ENCODE measurements at regions not wholly inside any gene's neighbourhood (a gene's known extent, or its start where the extent isn't known, plus 50 kb on each side); places are given as distances from the start of the nearest gene placed in this dataset.
A peak's percentile ranks its signal among the peaks of the same experiment; 100 is the strongest.
"Not testable (repeated sequence)": the region's sequence is repeated elsewhere in the genome, so short reads cannot be mapped to it uniquely, and the experiment has no call there.

DNA sequence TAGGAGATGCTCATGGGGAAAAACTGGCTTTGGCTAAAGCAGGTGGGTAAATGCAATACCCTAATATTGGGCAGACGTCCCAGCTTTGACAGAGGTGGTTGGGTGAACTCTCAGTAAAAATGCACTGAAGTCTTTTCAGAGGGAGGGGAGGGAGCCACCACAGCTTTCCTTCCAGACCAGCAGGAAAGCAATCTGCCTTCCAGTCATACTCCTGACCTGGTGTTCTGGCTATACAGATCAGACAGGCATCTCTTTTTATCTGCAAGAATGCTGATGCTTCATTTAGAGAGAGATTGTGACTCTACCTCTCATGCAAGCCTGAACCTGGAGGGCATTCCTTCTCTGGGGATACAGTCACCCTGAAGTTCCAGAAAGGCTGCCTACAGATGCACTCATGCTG, 52.6 kb upstream of the ICA1 start:
- DNase-seq = no peak

DNA sequence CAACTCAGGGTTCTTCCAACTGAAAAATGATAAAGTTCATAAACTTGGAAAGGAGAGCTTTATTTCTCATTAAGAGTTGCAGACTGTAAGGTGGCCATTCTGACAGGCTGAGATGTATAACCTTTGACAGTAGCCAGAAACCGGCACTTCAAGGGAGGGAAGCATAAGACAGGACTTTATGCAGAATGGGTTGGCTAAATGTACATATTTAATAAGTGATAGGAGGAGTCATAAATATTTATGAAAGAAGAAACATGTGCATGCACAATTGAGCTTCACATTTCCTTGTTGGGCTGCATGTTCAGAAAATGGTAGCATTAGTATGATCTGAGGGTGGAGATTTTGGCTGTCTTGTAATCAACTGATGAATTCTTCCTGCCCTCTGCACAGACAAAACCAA, 57.1 kb upstream of the ICA1 start:
- no peak for DNase-seq

DNA sequence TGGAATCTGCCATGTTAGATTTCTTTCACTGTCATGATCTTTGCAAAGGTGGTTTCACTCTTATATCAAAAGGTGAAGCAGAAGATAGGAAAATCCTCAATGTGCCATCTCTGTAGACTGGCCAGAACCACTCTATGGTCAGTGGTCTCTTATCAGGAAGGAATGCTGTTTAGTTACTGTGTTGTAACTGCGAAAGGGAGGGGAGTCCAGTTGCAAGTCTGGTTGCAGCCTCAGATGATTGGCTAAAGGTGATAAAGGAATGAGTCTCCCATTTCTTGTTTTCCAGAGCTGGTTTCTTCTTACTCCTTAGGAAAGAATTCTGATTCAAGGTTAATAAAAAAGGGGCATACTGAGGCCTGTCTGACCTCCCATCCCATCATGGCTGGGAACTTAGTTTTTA, 58.2 kb upstream of the ICA1 start:
- no peak for DNase-seq

DNA sequence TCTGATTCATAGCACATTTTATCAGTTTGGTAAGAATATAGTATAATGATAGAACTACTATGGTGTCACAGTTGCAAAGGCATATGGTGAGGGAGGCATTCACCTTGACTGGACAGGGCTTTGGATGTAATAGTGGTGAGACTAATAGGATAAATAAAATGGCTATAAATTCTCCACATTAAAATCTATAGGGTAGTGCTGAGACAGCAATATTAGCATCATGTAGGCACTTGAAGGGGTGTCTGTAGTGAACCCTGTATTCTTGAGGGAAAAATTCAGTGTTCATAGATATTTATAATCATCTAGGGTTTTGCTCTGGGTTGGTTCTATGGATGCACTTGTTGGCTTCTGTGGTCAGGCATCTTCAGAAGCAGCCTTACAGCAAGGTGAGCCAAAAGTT, 59.3 kb upstream of the ICA1 start:
- DNase-seq = no peak

DNA sequence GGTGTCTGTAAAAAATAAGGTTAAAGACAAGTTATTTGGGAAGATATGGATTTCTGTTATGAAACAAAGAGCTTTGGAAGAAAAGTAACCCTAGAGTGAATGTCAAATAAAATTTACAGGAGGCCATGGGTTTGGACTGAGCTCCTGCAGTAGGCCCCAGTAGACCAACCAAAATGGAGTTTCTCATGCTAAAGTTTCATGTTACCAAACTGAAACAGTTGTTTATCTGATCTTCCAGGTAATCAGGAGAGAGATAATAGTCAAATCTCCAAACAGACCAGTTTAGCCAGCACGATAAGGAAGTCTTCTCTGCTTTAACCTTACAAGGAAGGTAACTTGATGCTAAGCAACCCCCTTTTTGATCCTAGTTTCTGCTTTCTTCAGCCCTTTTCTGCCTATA, 60.7 kb upstream of the ICA1 start:
- no peak for DNase-seq

DNA sequence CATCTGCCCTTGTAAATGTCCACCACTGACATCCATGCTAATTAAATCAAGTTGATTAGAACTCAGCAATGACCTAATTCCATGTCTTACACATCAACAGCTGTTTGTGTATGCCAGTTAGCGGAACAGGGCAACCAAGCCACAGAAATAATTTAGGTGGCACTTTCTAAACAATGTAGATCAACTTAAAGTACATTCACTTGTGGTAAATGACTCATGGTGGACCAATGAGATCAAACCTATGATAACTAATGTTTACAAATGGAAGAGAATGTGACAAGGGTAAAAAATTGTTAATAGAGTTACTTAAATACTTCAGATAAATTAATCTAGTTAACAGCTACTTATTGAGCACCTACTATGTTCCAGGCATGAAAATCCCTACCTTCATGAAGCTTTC, 63.1 kb upstream of the ICA1 start:
- peak in 1 of 5 experiments; percentile 24 for DNase-seq

DNA sequence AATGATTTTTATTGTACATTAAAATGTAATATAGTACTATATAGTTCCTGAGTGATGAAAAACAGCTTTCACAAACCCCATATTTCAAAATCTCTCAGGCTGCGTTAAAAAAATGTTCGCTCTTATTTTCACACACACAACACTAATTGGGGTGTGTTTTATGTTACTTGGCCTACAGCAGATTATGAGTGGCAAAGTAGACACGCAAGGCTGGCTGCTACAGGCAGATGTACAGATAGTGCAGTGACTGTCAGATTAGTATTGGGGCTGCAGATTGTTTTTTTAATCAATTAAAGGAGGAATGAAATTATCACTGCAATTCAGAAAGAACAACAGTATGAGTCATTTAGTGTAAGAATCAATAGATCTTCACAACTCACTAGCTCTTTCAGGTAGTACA, 65.2 kb upstream of the ICA1 start:
- no peak for DNase-seq

DNA sequence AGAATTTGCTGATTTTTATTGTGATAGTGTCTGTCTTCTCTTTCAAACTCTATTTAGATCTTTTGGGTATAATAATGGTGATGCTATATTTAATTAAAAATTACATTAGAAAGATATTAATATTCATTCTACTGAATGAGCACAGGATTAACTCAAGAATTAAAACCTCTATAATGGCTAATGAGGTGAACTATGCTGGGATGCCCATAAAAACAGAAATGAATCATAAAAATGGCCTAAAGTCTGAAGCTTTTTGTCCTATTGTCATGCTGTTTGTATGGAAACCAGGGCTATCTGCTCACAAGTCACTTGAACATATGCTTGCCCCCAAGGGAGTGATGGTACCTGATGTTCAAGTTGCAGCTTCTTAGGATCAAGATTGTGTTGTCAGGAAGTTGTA, 76.2 kb upstream of the ICA1 start:
- no peak for DNase-seq

DNA sequence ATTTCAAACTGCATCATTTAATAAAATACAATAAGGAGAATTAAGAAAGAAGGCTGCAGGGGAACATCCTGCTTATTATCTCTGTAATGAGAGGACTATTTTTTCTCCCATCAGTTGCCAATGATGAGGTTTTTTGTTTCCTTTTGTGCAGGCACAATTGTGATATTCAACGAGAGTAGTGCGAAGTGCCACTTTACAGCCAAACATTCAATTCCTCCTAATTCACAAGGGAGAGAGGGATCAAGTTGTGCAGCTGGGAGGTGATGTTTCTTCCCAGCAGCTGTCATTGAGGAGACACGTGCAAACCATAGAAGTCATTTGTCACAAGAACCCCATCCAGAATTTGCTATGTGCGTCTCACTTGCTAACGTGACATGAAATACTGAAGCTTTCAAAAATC, 81.6 kb upstream of the ICA1 start:
- DNase-seq = no peak

DNA sequence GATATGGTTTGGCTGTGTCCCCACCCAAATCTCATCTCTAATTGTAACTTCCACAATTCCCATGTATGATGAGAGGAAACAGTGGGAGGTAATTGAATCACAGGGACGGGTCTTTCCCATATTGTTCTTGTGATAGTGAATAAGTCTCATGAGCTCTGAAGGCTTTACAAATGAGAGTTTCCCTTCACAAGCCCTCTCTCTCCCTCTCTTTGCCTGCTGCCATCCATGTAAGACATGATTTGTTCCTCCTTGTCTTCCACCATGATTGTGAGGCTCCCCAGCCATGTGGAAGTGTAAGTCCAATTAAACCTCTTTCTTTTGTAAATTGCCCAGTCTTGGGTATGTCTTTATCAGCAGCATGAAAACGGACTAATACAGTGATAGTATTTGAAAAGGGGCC, 85.4 kb upstream of the ICA1 start:
- not testable (repeated sequence) for DNase-seq

DNA sequence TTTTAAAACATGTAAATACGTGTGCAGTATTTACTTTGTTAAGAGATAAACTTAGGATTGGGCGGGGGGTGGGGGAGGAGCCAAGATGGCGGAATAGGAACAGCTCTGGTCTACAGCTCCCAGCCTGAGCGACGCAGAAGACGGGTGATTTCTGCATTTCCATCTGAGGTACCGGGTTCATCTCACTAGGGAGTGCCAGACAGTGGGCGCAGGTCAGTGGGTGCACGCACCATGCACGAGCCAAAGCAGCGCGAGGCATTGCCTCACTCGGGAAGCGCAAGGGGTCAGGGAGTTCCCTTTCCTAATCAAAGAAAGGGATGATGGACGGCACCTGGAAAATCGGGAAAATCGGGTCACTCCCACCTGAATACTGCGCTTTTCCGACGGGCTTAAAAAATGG, 81.8 kb upstream of the NXPH1 start:
- not testable (repeated sequence) for DNase-seq

DNA sequence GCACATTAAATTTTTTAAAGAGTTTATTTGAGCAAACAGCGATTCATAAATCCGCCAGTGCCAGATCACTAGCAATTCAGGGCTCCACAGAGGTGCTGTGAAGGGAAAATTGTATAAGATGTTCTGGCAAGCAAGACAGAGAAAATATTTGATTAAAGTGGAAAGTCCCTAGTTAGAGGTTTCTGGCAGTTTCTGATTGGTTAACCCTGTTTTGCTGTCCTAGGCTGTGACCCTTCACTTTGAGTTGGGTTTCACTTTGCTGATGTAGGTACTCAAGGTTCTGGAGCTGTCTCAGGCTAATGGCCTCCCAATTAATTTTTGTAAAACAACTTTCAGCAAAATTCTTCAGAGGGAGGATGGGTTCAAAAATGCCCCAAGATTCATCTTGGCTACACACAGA, 79.4 kb upstream of the NXPH1 start:
- no peak for DNase-seq

DNA sequence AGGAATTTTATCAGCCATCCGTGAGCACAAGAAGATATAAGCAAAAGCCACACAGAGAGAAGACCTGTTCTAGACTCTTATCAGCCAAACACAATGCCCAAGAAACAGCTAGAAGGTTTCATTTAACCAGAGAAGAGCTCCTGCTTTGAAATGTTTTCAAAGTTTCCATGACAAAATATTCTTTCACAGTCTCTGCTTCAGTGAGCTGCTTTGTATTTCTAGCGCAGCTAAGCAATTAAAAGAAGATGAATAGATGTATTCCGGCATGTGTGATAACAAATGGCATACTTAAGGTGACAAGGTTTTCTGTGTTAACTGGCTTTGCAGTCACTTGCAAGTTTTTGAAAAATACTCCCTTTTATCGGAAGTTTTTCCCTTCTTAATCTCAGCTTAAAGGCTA, 78.9 kb upstream of the NXPH1 start:
- no peak for DNase-seq

DNA sequence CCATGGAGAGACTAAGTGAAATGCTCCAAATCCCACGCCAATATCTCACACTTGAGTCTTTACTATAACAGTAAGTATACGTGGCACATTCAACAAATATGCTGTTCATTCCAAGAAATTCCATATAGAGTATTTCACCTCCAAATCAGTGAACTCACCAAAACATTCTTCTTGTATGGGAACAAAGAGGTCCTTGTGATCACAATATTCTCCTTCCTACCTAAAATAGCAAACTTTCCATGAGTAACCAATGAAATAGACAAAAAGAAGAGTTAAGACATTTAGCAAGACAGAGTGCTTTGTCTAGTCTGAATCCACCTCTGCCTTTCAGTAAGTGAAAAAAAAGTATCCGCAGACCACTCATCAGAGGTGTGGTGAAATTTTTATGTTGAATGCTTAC, 77.3 kb upstream of the NXPH1 start:
- no peak for DNase-seq

DNA sequence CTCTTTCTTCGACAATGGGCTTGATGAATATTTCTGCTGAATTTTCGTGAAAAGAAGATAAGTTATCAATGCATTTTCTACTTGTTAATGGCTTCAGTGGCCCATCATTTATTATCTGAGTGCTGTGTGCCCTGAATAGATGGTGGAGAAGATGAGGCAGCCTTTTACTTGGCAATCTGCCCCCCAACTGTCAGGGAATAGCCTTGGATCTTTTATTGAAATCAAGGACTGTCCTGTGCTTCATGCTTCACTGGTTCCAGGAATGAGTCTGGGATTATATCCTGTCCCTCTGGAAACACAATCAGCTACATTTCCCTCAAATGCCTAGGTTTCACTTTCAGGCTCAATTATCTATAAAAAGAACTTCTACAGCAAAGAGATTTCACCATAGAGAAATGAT, 75.9 kb upstream of the NXPH1 start:
- no peak for DNase-seq

DNA sequence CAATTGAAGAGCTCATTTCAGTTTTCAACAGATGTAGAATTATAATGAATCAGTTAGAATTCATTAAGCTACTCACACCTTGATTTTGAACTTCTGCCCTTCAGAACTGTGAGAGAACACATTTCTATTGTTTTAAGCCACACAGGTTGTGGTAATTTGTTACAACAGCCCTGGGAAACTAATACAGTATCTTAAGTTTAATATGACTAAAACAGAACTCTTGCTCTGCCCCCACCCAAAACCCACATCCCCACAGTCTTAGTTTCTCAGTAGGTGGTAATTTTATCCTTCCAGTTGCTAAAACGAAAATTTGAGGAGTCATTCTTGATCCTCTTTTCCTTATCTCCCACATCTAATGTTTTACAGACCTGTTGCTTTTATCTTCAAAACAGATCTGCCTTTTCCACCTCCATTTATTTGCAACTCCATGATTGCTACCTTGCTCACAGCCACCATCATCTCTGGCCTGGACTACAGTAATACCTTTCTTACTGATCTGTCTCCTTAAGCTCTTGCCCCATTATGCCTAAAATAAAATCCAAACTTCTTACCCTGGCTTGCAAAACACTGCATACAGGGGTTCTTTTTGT, 72.8 kb upstream of the NXPH1 start:
- DNase-seq = peak in 1 of 5 experiments; percentile 26

DNA sequence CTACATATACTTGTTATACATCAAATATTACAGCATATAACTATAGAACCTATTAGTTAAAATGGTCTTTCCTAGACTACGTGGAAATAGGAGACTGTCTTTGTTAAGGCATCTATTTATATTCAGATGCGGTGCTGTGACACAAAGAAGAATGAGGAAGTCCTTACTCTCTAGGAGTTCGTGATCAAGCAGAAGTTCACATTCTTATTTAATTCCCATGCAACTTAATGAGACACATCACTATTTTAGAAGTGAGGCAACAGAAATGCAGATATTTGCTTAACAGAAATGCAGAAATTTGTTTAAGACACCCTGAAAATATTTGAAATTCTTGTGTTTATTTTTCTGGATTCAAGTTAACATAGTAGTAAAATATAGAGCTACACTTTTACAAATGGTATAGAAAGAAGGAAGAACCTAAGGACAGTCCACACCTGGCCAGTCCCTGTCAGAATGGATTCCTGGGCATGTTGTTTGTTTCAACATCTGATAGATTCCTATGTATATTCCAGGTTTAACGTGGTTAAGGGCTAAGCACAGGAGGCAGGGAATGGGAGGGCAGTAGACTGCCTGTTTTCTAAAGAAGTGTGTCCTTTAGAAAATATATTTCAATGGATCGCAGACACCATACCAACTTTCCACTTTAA, 70.6 kb upstream of the NXPH1 start:
- no peak for DNase-seq

DNA sequence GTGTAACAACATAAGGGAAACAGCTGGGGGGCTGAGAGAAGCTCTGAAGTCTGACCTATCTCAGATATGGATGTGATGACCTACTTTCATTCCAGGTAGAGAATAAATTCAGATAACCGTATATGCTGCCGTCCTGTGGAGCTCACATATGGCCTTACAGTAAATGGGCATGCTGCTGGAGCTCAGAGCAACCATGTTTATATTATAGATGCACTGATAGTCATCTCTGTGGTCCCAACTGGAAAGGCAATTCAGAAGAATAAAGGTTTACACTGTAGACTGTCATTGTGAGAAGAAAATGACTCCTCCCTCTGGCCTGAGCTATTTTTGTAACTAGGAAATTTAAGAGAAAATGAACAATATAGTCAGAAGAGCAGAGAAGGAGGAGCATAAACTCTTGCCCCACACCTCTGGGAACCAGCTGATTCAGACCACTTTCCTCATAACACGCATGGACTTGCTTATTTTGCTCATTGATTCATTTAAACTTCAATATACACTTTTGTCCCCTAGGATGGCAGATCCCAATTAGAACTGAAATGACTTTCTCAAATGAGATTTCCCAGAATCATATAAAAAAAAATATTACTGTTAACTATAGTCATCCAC, 69.9 kb upstream of the NXPH1 start:
- no peak for DNase-seq

DNA sequence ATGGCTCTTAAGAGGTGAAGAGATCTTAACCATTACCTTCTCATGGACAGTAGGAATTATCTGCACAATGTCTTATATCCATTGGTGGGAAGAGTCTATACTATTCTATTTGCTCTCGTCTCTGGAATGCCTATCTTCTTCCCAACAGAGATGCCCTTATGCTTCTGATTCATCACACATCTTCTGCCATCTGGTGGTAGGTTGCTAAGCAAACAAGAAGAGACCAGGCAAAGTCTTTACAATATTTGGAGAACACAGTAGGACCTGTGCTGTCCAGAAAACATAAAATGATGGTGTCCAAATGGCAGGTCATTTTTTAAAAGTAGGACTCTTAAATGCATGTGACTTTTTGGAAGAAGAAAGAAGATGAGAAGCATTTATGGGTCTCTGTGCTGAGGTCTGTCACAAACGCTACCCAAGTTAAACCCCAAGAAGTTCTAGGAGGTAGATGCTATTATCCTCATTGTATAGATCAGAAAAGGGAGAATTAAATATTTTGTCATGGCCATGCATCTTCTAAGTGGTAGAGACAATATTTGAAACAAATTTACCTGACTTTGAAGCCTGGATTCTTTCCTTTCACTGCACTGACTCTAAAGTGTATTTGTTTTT, 67.8 kb upstream of the NXPH1 start:
- peak in 1 of 5 experiments; percentile 9 for DNase-seq

DNA sequence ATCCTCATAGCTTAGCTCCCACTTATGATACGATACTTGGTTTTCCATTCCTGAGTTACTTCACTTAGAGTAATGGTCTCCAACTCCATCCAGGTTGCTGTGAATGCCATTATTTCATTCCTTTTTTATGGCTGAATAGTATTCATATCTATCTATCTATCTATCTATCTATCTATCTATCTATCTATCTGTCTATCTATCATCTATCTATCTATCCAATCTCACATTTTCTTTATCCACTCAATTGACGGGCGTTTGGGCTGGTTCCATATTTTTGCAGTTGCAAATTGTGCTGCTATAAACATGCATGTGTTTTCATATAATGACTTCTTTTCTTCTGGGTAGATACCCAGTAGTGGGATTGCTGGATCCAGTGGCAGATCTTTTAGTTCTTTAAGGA, 65.4 kb upstream of the NXPH1 start:
- DNase-seq = not testable (repeated sequence)

DNA sequence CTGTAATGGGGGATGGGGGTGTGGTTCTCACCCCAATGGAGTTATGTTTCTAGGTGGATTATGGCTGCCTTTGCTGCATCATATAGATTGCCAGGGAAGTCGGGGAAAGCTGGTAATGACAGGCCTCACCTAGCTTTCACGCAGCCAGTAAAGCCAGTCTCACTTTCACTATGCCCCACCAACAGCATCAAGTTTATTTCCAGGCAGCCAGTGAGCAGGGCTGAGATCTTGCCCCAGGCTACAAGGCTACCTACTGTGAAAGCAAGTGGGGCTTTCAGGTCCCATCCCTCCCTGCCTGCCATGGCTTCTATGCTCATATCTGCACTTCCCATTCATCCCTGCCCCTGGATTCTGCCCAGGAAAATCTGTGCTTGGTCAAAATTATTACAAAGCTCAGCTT, 61.7 kb upstream of the NXPH1 start:
- no peak for DNase-seq

DNA sequence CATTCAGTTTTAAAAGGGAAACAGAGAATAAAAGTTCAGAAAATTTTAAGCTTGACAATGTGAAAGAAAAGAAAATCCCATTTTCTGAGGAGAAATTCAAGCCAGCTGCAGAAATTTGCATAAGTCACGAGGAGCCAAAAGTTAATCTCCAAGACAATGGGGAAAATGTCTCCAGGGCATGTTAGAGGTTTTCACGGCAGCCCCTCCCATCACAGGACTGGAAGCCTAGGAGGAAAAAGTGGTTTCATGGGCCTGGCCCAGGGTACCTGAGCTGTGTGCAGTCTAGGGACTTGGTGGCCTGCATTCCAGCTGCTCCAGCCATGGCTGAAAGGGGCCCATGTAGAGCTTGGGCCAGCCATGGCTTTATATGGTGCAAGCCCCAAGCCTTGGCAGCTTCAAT, 59.6 kb upstream of the NXPH1 start:
- no peak for DNase-seq

DNA sequence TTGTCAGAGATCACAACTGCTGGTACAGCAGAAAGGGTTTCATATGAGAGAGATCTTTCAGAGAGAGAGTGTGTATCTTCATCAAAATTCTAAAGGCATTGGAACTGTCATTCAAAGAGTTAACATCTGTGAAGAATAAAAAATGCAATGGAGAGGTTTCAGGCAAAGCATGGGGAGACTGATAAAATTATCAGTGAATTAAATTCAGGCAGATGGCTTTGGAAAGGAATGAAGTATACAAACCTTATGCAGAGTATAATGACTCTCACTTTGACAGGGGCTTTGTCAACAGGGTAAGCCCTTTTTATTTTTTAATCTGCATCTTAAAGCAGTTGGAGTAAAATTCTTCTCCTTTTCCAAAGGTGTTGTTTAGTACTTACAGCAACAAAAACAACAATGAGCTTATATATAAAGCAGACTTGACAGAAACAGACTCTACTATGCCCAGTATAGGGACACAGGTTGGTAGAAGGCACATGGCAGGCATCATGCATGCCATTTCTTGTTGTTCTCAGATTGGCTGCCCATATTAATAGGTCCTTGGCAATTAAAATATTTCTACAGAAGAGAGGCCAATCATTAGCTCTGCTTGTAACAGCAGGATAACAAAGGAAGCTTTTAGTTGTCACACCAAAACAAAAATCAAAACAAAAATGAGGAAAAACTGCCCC, 54.9 kb upstream of the NXPH1 start:
- no peak for DNase-seq

DNA sequence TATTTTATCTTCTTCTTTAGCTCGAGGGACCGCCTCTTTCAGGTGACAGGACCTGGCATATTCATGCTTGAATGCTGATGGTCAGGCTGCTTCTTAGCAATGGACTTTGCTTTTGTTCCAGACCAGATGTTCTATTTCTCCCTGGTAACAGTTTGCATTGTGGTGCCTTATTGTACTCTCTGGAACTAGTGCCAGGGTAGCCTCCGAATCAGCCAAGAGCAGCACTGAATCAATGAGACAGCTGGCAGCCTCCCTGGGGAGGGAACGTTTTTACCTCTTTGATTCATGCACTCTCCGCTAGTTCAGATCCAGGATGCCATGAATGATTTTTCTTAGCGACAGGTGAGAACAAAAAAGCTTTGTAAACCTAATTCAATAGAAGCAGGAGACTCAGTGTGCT, 54.1 kb upstream of the NXPH1 start:
- DNase-seq = no peak

Measured in T-helper 2 cell (primary cell).